ENCODE measurements at regions not wholly inside any gene's neighbourhood (a gene's known extent, or its start where the extent isn't known, plus 50 kb on each side); places are given as distances from the start of the nearest gene placed in this dataset.

DNA sequence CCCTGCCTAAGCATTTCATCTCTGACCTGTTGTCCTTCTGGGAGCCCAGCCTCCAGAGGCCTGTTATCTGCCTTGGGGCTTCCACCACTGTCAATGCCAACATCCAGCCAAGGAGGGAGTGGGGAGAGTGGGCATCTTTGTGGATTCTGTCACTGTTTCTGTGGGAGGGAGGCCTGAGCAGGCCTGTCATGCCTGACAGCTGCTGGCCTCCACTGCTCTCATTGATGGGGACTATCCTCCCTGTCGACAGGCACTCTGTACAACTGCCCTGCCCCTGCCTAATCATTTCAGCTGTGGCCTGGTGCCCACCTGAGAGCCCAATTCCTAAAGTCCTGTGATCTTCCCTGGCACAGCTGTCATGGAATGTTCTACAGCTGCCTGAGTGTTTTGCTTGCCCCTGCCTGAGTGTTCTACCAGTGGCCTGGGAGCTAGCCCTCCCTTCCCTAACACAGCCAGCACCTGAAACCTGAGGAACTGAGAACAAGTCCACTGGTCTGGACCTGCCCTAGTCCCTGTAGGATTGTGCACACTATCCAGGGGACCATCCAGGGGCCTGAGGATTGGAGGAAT, 145.3 kb downstream of the FAM83B start:
- in situ Hi-C loops (cut with HindIII; ENCODE audit: low pct_unique_long_range_greater_than_20kb, low sequenced_read_pairs) = no loop called here
- DNase-seq (ENCODE audit: low read depth) = no peak

GRCh38 chr6:54992789-54993188, 146.2 kb downstream of the FAM83B start:
- DNase-seq (ENCODE audit: low read depth) = peak; percentile 2
- in situ Hi-C loops (cut with HindIII; ENCODE audit: low pct_unique_long_range_greater_than_20kb, low sequenced_read_pairs) = no loop called here

- DNase-seq (ENCODE audit: low read depth) = no peak
- in situ Hi-C loops (cut with HindIII; ENCODE audit: low pct_unique_long_range_greater_than_20kb, low sequenced_read_pairs) = no loop called here
These were observed 146.7 kb downstream of the FAM83B start for GRCh38 chr6:54993294-54993693.

DNA sequence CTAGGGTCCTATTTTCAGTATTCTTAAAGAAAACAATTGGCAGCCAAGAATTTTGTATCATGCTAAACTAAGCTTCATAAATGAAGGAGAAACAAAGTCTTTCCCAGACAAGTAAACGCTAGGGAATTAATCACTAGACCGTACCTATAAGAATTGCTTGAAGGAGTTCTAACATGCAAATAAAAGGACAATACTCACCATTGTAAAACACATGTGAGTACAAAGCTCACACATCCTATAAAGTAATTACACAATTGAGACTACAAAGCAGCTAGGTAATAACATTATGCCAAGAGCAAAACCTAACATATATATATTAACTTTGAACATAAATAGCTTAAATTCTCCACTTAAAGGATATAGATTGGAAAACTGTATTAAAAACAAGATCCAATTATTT, 147.4 kb downstream of the FAM83B start:
- no peak for DNase-seq (ENCODE audit: low read depth)
- in situ Hi-C loops (cut with HindIII; ENCODE audit: low pct_unique_long_range_greater_than_20kb, low sequenced_read_pairs) = no loop called here

DNA sequence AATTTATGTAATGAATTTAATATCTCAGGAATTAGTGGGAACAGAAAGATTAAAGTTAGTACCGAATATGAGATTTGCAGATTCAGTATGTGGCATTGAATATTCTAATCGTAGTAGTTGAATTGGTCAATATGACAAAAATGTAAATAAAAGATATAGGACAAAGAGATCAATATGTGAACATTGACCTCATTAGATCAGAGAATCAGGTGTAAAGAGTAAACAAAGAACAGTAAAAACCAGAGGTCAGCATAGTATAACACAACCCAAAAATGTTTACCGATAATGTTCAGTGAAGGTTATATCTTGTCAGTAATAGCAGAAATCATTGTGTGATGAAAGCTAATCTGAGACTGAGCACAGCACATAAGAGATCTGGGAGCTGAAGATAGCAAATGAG, 152.0 kb downstream of the FAM83B start:
- in situ Hi-C loops (cut with HindIII; ENCODE audit: low pct_unique_long_range_greater_than_20kb, low sequenced_read_pairs) = no loop called here
- no peak for DNase-seq (ENCODE audit: low read depth)

- in situ Hi-C loops (cut with HindIII; ENCODE audit: low pct_unique_long_range_greater_than_20kb, low sequenced_read_pairs) = no loop called here
- DNase-seq (ENCODE audit: low read depth) = no peak
These were observed 157.3 kb downstream of the FAM83B start for GRCh38 chr6:55003719-55004430.

GRCh38 chr6:55009131-55009530, 162.6 kb downstream of the FAM83B start:
- DNase-seq (ENCODE audit: low read depth) = no peak
- in situ Hi-C loops (cut with HindIII; ENCODE audit: low pct_unique_long_range_greater_than_20kb, low sequenced_read_pairs) = no loop called here

GRCh38 chr6:55011034-55011433, 163.3 kb upstream of the HCRTR2 start:
- in situ Hi-C loops (cut with HindIII; ENCODE audit: low pct_unique_long_range_greater_than_20kb, low sequenced_read_pairs) = no loop called here
- no peak for DNase-seq (ENCODE audit: low read depth)

DNA sequence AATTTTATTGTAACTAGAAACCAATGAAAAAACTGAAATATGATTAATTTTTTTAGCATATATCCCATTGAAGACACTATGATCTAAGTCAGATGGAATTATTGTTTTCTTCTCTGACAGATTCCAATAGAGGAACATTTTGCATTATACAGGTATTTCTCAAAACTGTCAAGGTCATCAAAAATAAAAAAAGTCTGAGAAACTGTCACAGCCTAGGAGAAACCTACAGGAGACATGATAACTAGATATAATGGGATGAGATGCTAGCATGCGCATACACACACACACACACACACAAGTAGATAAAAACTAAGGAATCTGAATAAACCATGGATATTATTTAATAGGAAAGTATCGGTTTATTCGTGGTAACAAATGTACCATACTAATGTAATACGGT, 161.9 kb upstream of the HCRTR2 start:
- in situ Hi-C loops (cut with HindIII; ENCODE audit: low pct_unique_long_range_greater_than_20kb, low sequenced_read_pairs) = no loop called here
- DNase-seq (ENCODE audit: low read depth) = no peak

- in situ Hi-C loops (cut with HindIII; ENCODE audit: low pct_unique_long_range_greater_than_20kb, low sequenced_read_pairs) = no loop called here
- DNase-seq (ENCODE audit: low read depth) = no peak
These were observed 159.8 kb upstream of the HCRTR2 start for GRCh38 chr6:55014321-55015088.

- DNase-seq (ENCODE audit: low read depth) = no peak
- in situ Hi-C loops (cut with HindIII; ENCODE audit: low pct_unique_long_range_greater_than_20kb, low sequenced_read_pairs) = no loop called here
These were observed 158.1 kb upstream of the HCRTR2 start for GRCh38 chr6:55016261-55016660.

- DNase-seq (ENCODE audit: low read depth) = no peak
- in situ Hi-C loops (cut with HindIII; ENCODE audit: low pct_unique_long_range_greater_than_20kb, low sequenced_read_pairs) = no loop called here
These were observed 156.6 kb upstream of the HCRTR2 start for GRCh38 chr6:55017555-55018300.

GRCh38 chr6:55019591-55019990, 154.7 kb upstream of the HCRTR2 start:
- DNase-seq (ENCODE audit: low read depth) = no peak
- in situ Hi-C loops (cut with HindIII; ENCODE audit: low pct_unique_long_range_greater_than_20kb, low sequenced_read_pairs) = no loop called here

- no peak for DNase-seq (ENCODE audit: low read depth)
- in situ Hi-C loops (cut with HindIII; ENCODE audit: low pct_unique_long_range_greater_than_20kb, low sequenced_read_pairs) = no loop called here
These were observed 151.1 kb upstream of the HCRTR2 start for GRCh38 chr6:55023230-55023629.

DNA sequence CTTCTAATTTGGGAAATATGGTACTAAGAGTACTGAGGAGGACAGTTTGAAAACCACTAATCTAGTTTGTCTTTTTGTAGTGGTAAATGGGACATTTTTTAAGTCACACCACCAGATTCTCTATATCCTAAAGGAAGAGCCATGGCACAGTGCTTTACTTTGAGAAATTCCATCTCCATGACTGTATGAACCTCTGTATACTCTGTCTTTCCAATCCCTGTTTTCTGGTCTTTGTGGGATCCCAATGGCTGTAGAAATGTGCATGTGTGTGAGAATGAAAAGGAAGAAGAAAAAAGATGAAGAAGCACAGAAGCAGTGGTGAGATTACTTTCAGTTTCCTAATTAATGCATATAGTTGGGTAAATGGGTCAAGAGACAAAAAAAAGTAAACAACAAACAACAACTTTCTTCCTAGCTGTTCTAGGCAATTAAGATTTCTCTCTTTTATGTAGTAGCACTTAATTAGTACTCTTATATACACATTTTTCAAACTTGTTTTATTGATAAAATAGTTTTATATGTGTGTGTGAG, 141.2 kb upstream of the HCRTR2 start:
- DNase-seq (ENCODE audit: low read depth) = no peak

GRCh38 chr6:55034752-55035151, 139.6 kb upstream of the HCRTR2 start:
- DNase-seq (ENCODE audit: low read depth) = no peak
- in situ Hi-C loops (cut with HindIII; ENCODE audit: low pct_unique_long_range_greater_than_20kb, low sequenced_read_pairs) = no loop called here

More for the DNA sequence above, 141.2 kb upstream of the HCRTR2 start:
- in situ Hi-C loops (cut with HindIII; ENCODE audit: low pct_unique_long_range_greater_than_20kb, low sequenced_read_pairs) = no loop called here

- no peak for DNase-seq (ENCODE audit: low read depth)
- in situ Hi-C loops (cut with HindIII; ENCODE audit: low pct_unique_long_range_greater_than_20kb, low sequenced_read_pairs) = no loop called here
These were observed 134.0 kb upstream of the HCRTR2 start for GRCh38 chr6:55040102-55040848.

DNA sequence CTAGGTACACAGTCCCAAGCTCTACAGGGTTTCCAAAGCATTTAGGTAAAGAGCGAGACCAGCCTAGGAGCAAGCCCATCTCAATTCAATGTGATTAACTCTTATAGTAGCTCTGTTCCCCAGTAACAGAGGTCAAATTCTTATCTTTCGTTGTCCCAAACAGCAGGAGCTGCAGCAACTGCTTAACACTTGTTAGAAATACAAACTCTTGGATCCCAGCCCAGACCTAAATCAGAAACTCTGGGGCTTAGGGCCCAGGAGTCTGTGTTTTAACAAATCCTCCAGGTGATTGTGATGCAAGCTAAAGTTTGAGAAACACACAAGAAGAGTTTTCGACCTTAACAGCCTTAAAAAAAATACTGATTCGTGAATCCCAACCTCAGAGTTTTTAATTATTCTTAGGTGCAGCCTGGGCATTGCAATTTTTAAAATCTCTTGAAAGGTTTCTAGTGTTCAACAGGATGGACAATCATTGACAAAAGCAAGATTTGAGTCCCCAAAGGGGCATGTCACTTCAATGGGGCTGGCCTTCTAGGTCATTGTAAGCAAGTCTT, 127.4 kb upstream of the HCRTR2 start:
- no peak for DNase-seq (ENCODE audit: low read depth)
- in situ Hi-C loops (cut with HindIII; ENCODE audit: low pct_unique_long_range_greater_than_20kb, low sequenced_read_pairs) = no loop called here
